GM12878 (cell line): ENCODE measurements at regions not wholly inside any gene's neighbourhood (a gene's known extent, or its start where the extent isn't known, plus 50 kb on each side); places are given as distances from the start of the nearest gene placed in this dataset.

Experiments used
- ATAC-seq: fragments of 200-7000 bp; cut with Tn5 transposase; 3 replicates; pipeline ENCODE4 v1.9.1; 2020; ENCODE audit warnings: mild to moderate bottlenecking, moderate library complexity
- BruUV-seq: library from RNA; stranded (reverse); fragments of 400-500 nt; replicated peaks from 2 replicates; lab custom pipeline; 2021; lab: Mats Ljungman, UMichigan
- CTCF ChIA-PET: fragments of 300-600 bp; sonication (Branson Sonifier 250); formaldehyde crosslinking; extraction: SDS; loops from one replicate; lab custom pipeline; 2021; ENCODE audit warnings: inconsistent platforms; lab: Yijun Ruan, JAX
- POLR2A ChIA-PET: fragments of 350-600 bp; formaldehyde crosslinking; extraction: SDS; loops from one replicate; lab custom pipeline; 2021; ENCODE audit warnings: inconsistent platforms; lab: Charles Lee
- RAD21 ChIA-PET: fragments of 300-600 bp; sonication (Branson Sonifier 250); formaldehyde crosslinking; loops from one replicate; lab custom pipeline; 2023; ENCODE audit warnings: antibody characterized with exemption; ENCODE audit not compliant: unreplicated experiment; lab: Charles Lee
- SMC1A ChIA-PET: fragments of 300-600 bp; sonication (Branson Sonifier 250); formaldehyde crosslinking; loops from one replicate; lab custom pipeline; 2023; ENCODE audit not compliant: unreplicated experiment, uncharacterized antibody; lab: Charles Lee
- DNase-seq: peaks from one replicate; pipeline ENCODE4 v3.0.0-alpha.2; 2011; ENCODE audit warnings: low read depth, low spot score
- FAIRE-seq: peaks from 3 replicates; lab custom pipeline; 2011; peaks lifted over from hg19 to GRCh38; lab: Jason Lieb, UNC
- H2AFZ ChIP-seq: 2 replicates; pipeline ENCODE4 v1.6.0; 2011; ENCODE audit warnings: low read depth, low read length, control low read depth; ENCODE audit not compliant: control insufficient read depth
- H3K27ac ChIP-seq: 2 replicates; pipeline ENCODE4 v1.5.1; 2011; ENCODE audit warnings: control low read depth; ENCODE audit not compliant: control insufficient read depth, insufficient read depth
- H3K27me3 ChIP-seq, 2 experiments: replicated peaks in 1 of 2; 2 replicates each; pipeline versions ENCODE4 v1.6.0 to v1.6.1; 2011; ENCODE audit warnings: low read length in 1 of 2; ENCODE audit not compliant: control insufficient read depth in 2 of 2, insufficient read depth in 2 of 2
- H3K36me3 ChIP-seq, 2 experiments: 2 replicates each; pipeline ENCODE4 v1.5.1; 2011; ENCODE audit warnings: low read length in 1 of 2; ENCODE audit not compliant: control insufficient read depth in 2 of 2, insufficient read depth in 2 of 2
- H3K4me1 ChIP-seq: 2 replicates; pipeline ENCODE4 v1.6.1; 2011; ENCODE audit warnings: mild to moderate bottlenecking, low read length, moderate library complexity, mixed read lengths; ENCODE audit not compliant: control insufficient read depth, insufficient read depth
- H3K4me2 ChIP-seq: 2 replicates; pipeline ENCODE4 v1.6.0; 2011; ENCODE audit warnings: control low read depth; ENCODE audit not compliant: control insufficient read depth, insufficient read depth
- H3K4me3 ChIP-seq: fragments of 200-600 bp; sonication (generic); 2 replicates; pipeline ENCODE4 v1.5.1; 2016
- H3K79me2 ChIP-seq: 2 replicates; pipeline ENCODE4 v1.6.0; 2011; ENCODE audit warnings: low read length; ENCODE audit not compliant: control insufficient read depth, insufficient read depth
- H3K9ac ChIP-seq: 2 replicates; pipeline ENCODE4 v1.8.0; 2011; ENCODE audit warnings: low read length, control low read depth, mixed read lengths; ENCODE audit not compliant: control insufficient read depth, insufficient read depth
- H3K9me3 ChIP-seq: replicated peaks from 3 replicates; pipeline ENCODE4 v1.5.1; 2011; ENCODE audit warnings: mild to moderate bottlenecking, low read length; ENCODE audit not compliant: control insufficient read depth, insufficient read depth
- H4K20me1 ChIP-seq: 2 replicates; pipeline ENCODE4 v1.6.0; 2011; ENCODE audit not compliant: control insufficient read depth, insufficient read depth
- E2F4 ChIP-seq: IDR thresholded peaks from 2 replicates; pipeline ENCODE4 v1.6.1; 2012; ENCODE audit warnings: low read depth, low read length, improper control_type of control experiment
- EED ChIP-seq: sonication (generic); IDR thresholded peaks from 2 replicates; pipeline ENCODE4 v1.6.1; 2016; ENCODE audit warnings: antibody characterized with exemption, low read depth
- GATAD2B ChIP-seq: fragments of 450-650 bp; conservative IDR thresholded peaks from 2 replicates; pipeline ENCODE4 v1.6.1; 2017; ENCODE audit warnings: low read depth, mild to moderate bottlenecking, moderate library complexity
- HSF1 ChIP-seq: fragments of 150-350 bp; IDR thresholded peaks from 2 replicates; pipeline ENCODE4 v1.6.1; 2014; ENCODE audit warnings: mild to moderate bottlenecking, low read depth, low read length
- IKZF2 ChIP-seq, 2 experiments: fragments of 450-650 bp; IDR thresholded peaks; 2 replicates each; pipeline ENCODE4 v1.6.1; 2017; ENCODE audit warnings: mild to moderate bottlenecking in 2 of 2, moderate library complexity in 2 of 2
- IRF3 ChIP-seq: fragments of 450-650 bp; IDR thresholded peaks from 2 replicates; pipeline ENCODE4 v1.6.1; 2014; ENCODE audit warnings: mild to moderate bottlenecking
- IRF4 ChIP-seq: IDR thresholded peaks from 2 replicates; pipeline ENCODE4 v1.6.1; 2011; ENCODE audit warnings: low read depth, low read length
- LARP7 ChIP-seq: fragments of 450-650 bp; IDR thresholded peaks from 2 replicates; pipeline ENCODE4 v1.6.1; 2017; ENCODE audit warnings: mild to moderate bottlenecking
- MLLT1 ChIP-seq: fragments of 450-650 bp; IDR thresholded peaks from 2 replicates; pipeline ENCODE4 v1.6.1; 2016; ENCODE audit warnings: mild to moderate bottlenecking
- MTA2 ChIP-seq: fragments of 450-650 bp; IDR thresholded peaks from 2 replicates; pipeline ENCODE4 v1.6.1; 2016; ENCODE audit warnings: low read depth, mild to moderate bottlenecking, moderate library complexity
- MYB ChIP-seq: fragments of 150-350 bp; IDR thresholded peaks from 2 replicates; pipeline ENCODE4 v1.6.1; 2014; ENCODE audit warnings: mild to moderate bottlenecking, low read depth, low read length, borderline replicate concordance
- NFYB ChIP-seq: IDR thresholded peaks from 2 replicates; pipeline ENCODE4 v1.6.1; 2011; ENCODE audit warnings: low read depth, mild to moderate bottlenecking, low read length, improper control_type of control experiment, moderate library complexity; ENCODE audit not compliant: insufficient read depth
- POLR2A ChIP-seq: IDR thresholded peaks from 2 replicates; pipeline ENCODE4 v1.6.1; 2011; ENCODE audit warnings: low read depth, mild to moderate bottlenecking, low read length
- POU2F2 ChIP-seq: IDR thresholded peaks from 3 replicates; pipeline ENCODE4 v1.6.1; 2011; ENCODE audit warnings: low read depth, mild to moderate bottlenecking, low read length, borderline replicate concordance
- RELA ChIP-seq: fragments of 450-650 bp; IDR thresholded peaks from 2 replicates; pipeline ENCODE4 v1.8.0; 2014; ENCODE audit warnings: borderline replicate concordance; ENCODE audit not compliant: partially characterized antibody
- ZNF592 ChIP-seq: fragments of 450-650 bp; IDR thresholded peaks from 2 replicates; pipeline ENCODE4 v1.6.1; 2017; ENCODE audit warnings: mild to moderate bottlenecking, moderate library complexity
- WGBS: methylation state at CpG from one replicate; pipeline ENCODE4 v1.1.6; 2016; ENCODE audit warnings: low lambda C conversion rate; ENCODE audit not compliant: insufficient replicate concordance, insufficient coverage; ENCODE audit errors: missing lambda C conversion rate; 5-methylcytosine and 5-hydroxymethylcytosine counted together
- in situ Hi-C: fragments of 300-500 bp; cut with MboI; formaldehyde crosslinking; loops from 9 replicates; pipeline ENCODE4 v1.14.3; 2018; ENCODE audit warnings: mixed read lengths
- intact Hi-C: fragments of 100-400 bp; cut with micrococcal nuclease; formaldehyde crosslinking; loops from one replicate; pipeline ENCODE4 v1.14.2; 2022; ENCODE audit not compliant: unreplicated experiment

GRCh38 chr17:22251498-22251897, 559.2 kb downstream of the KCNJ18 start:
- no peak overlapping the region for H2AFZ ChIP-seq
- intact Hi-C loops = no loop called here
- no peak overlapping the region for H3K4me2 ChIP-seq
- TF ChIP-seq MLLT1 (no peak), POLR2A (no peak), RELA (no peak), EED (no peak), IKZF2 (IDR thresholded peaks at IDR 0.05) (no peak), MYB (no peak), POU2F2 (no peak), ZNF592 (no peak), IRF4 (no peak), IRF3 (no peak), GATAD2B (no peak), MTA2 (no peak), HSF1 (no peak), NFYB (no peak), LARP7 (no peak), E2F4 (no peak)
- no peak overlapping the region for H3K4me3 ChIP-seq
- CTCF ChIA-PET = no interaction called here
- no TSS peak for BruUV-seq
- H3K9me3 ChIP-seq = no peaks in the 10 kb centered on the region
- POLR2A ChIA-PET = no interaction called here
- SMC1A ChIA-PET = no interaction called here
- ATAC-seq = no peak
- no peaks in the 10 kb centered on the region for H3K79me2 ChIP-seq
- H3K27me3 ChIP-seq = no peaks in the 10 kb centered on the region
- H4K20me1 ChIP-seq = no peaks in the 10 kb centered on the region
- in situ Hi-C loops = no loop called here
- RAD21 ChIA-PET = no interaction called here
- 3% methylated on average over 2 of the region's 2 CpGs for WGBS
- DNase-seq = no peak
- no peak for FAIRE-seq
- H3K4me1 ChIP-seq = no peaks in the 10 kb centered on the region
- no peak overlapping the region for H3K9ac ChIP-seq
- no peak overlapping the region for H3K27ac ChIP-seq
- no peaks in the 10 kb centered on the region for H3K36me3 ChIP-seq
